Stimulated activated memory B cell treated with anti-CD40 and anti-IgM and Interleukin-4, amounts not matched to agents 10 μg/mL and 1 μg/mL and 100 μg/mL, for 72 hours (primary cell): ENCODE measurements at regions not wholly inside any gene's neighbourhood (a gene's known extent, or its start where the extent isn't known, plus 50 kb on each side); places are given as distances from the start of the nearest gene placed in this dataset.

Experiments
- ATAC-seq: fragments of 150-1000 bp; cut with Tn5 transposase; 2 replicates; pipeline ENCODE4 v1.10.0; 2021
- H3K27ac Mint-ChIP-seq: one replicate; pipeline ENCODE4 v1.8.0; 2022; ENCODE audit warnings: mild to moderate bottlenecking, mixed read lengths
- H3K27me3 Mint-ChIP-seq: one replicate; pipeline ENCODE4 v1.8.0; 2022; ENCODE audit warnings: mixed read lengths
- H3K36me3 Mint-ChIP-seq: one replicate; pipeline ENCODE4 v1.8.0; 2022; ENCODE audit warnings: mixed read lengths
- H3K4me1 Mint-ChIP-seq: one replicate; pipeline ENCODE4 v1.8.0; 2022; ENCODE audit warnings: mixed read lengths
- H3K4me3 Mint-ChIP-seq: one replicate; pipeline ENCODE4 v1.8.0; 2022; ENCODE audit warnings: mild to moderate bottlenecking, moderate library complexity, mixed read lengths
- H3K9me3 Mint-ChIP-seq: one replicate; pipeline ENCODE4 v1.8.0; 2022; ENCODE audit warnings: mixed read lengths

GRCh38 chr4:66357316-66357715 lies 687.0 kb upstream of the EPHA5 start:
- H3K36me3 Mint-ChIP-seq, result no peaks in the 10 kb centered on the region
- H3K27me3 Mint-ChIP-seq, result no peaks in the 10 kb centered on the region
- no peaks in the 10 kb centered on the region for H3K4me1 Mint-ChIP-seq
- no peak for ATAC-seq
- peaks cover 7% of the 10 kb centered on the region for H3K9me3 Mint-ChIP-seq
- H3K4me3 Mint-ChIP-seq, result no peak overlapping the region
- H3K27ac Mint-ChIP-seq, result no peak overlapping the region

- H3K27me3 Mint-ChIP-seq, result no peaks in the 10 kb centered on the region
- H3K4me1 Mint-ChIP-seq, result no peaks in the 10 kb centered on the region
- H3K4me3 Mint-ChIP-seq, result no peak overlapping the region
- peaks cover 9% of the 10 kb centered on the region for H3K9me3 Mint-ChIP-seq
- no peak for ATAC-seq
- H3K36me3 Mint-ChIP-seq, result no peaks in the 10 kb centered on the region
- H3K27ac Mint-ChIP-seq, result no peak overlapping the region
Measured at GRCh38 chr4:66355328-66355727, 685.0 kb upstream of the EPHA5 start.

GRCh38 chr4:66351761-66352160 lies 681.5 kb upstream of the EPHA5 start:
- no peak for ATAC-seq
- H3K4me1 Mint-ChIP-seq, result no peaks in the 10 kb centered on the region
- H3K4me3 Mint-ChIP-seq, result no peak overlapping the region
- H3K9me3 Mint-ChIP-seq, result peaks cover 13% of the 10 kb centered on the region
- no peaks in the 10 kb centered on the region for H3K36me3 Mint-ChIP-seq
- H3K27me3 Mint-ChIP-seq, result no peaks in the 10 kb centered on the region
- no peak overlapping the region for H3K27ac Mint-ChIP-seq

GRCh38 chr4:66340286-66340893 lies 670.1 kb upstream of the EPHA5 start:
- Mint-ChIP-seq H3K27ac (no peak overlapping the region), H3K27me3 (no peaks in the 10 kb centered on the region), H3K9me3 (no peaks in the 10 kb centered on the region), H3K4me3 (no peak overlapping the region), H3K4me1 (no peaks in the 10 kb centered on the region), H3K36me3 (no peaks in the 10 kb centered on the region)
- no peak for ATAC-seq

DNA sequence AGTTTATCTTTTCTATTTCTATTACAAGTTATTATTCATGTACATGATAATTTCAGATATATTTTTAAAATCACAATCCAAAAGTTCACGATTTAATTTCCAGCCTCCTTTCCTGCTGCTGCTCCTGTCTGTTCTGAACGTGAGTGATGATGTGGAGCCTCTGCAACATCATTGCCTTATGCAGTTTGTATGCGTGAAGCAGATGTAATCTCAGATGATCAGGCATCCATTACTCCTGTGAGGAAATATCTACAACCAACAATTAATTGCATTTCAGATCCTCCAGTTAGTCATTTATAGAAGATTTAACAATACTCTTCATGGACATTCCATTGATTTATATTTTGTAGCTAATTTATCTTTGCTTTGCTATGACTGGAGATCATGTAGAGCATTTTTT lies 668.7 kb upstream of the EPHA5 start:
- Mint-ChIP-seq H3K4me3 (no peak overlapping the region), H3K36me3 (no peaks in the 10 kb centered on the region), H3K9me3 (no peaks in the 10 kb centered on the region), H3K4me1 (no peaks in the 10 kb centered on the region), H3K27ac (no peak overlapping the region), H3K27me3 (no peaks in the 10 kb centered on the region)
- no peak for ATAC-seq

GRCh38 chr4:66331761-66332160 lies 661.5 kb upstream of the EPHA5 start:
- H3K27ac Mint-ChIP-seq, result no peak overlapping the region
- no peaks in the 10 kb centered on the region for H3K9me3 Mint-ChIP-seq
- H3K4me1 Mint-ChIP-seq, result no peaks in the 10 kb centered on the region
- H3K27me3 Mint-ChIP-seq, result no peaks in the 10 kb centered on the region
- no peak for ATAC-seq
- no peak overlapping the region for H3K4me3 Mint-ChIP-seq
- no peaks in the 10 kb centered on the region for H3K36me3 Mint-ChIP-seq

DNA sequence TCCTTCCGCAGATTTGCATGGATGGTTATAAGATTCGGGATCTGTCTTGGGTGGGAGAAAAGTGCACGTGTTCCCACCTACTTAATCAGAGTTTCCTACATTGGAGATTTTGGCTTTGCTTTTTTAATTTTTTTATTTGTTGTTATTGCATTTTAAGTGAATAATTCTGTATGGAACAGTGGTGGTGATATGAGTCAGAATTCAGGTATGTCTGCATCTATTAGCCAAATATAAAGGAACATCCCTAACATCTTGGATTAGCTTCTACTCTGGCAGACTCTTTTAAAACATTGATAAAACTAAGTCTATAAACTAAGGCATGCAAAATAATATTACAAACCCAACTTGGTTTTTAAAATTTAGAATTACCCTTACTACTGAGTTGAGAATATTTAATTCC lies 659.8 kb upstream of the EPHA5 start:
- Mint-ChIP-seq H3K4me1 (no peaks in the 10 kb centered on the region), H3K9me3 (no peaks in the 10 kb centered on the region), H3K27ac (no peak overlapping the region), H3K27me3 (no peaks in the 10 kb centered on the region), H3K4me3 (no peak overlapping the region), H3K36me3 (no peaks in the 10 kb centered on the region)
- ATAC-seq, result no peak

GRCh38 chr4:66328803-66329574 lies 658.7 kb upstream of the EPHA5 start:
- no peak overlapping the region for H3K4me3 Mint-ChIP-seq
- no peaks in the 10 kb centered on the region for H3K9me3 Mint-ChIP-seq
- no peak overlapping the region for H3K27ac Mint-ChIP-seq
- H3K4me1 Mint-ChIP-seq, result no peaks in the 10 kb centered on the region
- H3K27me3 Mint-ChIP-seq, result no peaks in the 10 kb centered on the region
- ATAC-seq, result no peak
- H3K36me3 Mint-ChIP-seq, result no peaks in the 10 kb centered on the region

DNA sequence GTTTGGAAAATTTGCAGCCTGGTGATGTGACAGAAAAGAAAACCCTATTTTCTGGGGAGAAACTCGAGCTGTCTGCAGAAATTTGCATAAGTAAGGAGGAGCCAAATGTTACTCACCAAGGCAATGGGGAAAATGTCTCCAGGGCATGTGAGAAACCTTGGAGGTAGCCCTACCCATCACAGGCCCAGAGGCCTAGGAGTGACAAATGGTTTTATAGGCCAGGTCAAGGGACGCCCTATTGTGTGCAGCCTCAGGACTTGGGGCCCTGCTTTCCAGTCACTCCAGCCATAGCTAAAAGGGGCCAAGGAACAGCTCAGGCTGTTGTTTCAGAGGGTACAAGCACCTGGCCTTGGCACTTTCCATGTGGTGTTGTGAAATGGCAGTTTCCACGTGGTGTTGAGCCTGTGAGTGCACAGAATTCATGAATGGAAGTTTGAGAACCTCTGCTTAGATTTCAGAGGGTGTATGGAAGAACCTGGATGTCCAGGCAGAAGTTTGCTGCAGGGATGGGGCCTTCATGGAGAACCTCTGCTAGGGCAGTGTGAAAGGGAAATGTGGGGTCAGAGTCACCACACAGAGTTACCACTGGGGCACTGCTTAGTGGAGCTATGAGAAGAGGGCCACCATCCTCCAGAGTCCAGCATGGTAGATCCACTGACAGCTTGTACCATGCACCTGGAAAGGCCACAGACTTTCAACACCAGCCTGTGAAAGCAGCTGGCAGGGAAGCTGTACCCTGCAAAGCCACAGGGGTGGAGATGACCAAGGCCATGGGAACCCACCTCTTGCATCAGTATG lies 637.6 kb upstream of the EPHA5 start:
- H3K4me3 Mint-ChIP-seq, result no peak overlapping the region
- H3K27me3 Mint-ChIP-seq, result no peaks in the 10 kb centered on the region
- ATAC-seq, result no peak
- H3K27ac Mint-ChIP-seq, result no peak overlapping the region
- no peaks in the 10 kb centered on the region for H3K4me1 Mint-ChIP-seq
- peaks cover 7% of the 10 kb centered on the region for H3K9me3 Mint-ChIP-seq
- H3K36me3 Mint-ChIP-seq, result no peaks in the 10 kb centered on the region

DNA sequence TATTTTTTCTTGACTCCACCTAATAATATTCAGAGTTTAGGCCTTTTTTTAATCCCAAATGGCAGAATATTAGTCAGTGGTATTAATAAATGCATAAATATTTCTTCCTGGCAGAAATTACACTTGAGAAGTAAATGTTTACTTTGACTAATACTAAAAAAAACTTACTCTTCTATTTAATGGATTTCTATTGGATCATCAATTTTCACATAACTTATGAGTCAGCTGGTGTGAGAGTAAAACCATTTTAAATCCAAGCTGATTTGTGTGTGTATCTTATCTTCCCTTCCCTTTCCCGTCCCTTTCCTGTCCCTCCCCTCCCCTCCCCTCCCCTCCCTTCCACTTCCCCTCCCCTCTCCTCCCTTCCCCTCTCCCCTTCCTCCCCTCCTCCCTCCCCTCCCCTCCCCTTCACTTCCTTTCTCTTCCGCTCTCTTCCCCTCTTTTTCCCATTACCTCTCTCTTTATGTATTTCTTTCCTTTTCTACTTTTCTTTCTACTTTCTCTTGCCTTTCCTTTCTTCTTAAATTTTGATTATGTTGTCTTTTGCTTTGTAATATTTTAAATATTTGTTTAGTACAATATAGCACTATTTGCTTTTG lies 630.1 kb upstream of the EPHA5 start:
- H3K4me1 Mint-ChIP-seq, result no peaks in the 10 kb centered on the region
- H3K4me3 Mint-ChIP-seq, result no peak overlapping the region
- H3K36me3 Mint-ChIP-seq, result no peaks in the 10 kb centered on the region
- ATAC-seq, result no peak
- no peaks in the 10 kb centered on the region for H3K27me3 Mint-ChIP-seq
- H3K27ac Mint-ChIP-seq, result no peak overlapping the region
- peaks cover 3% of the 10 kb centered on the region for H3K9me3 Mint-ChIP-seq

GRCh38 chr4:66298569-66298968 lies 628.3 kb upstream of the EPHA5 start:
- Mint-ChIP-seq H3K27ac (no peak overlapping the region), H3K4me3 (no peak overlapping the region), H3K4me1 (no peaks in the 10 kb centered on the region), H3K27me3 (no peaks in the 10 kb centered on the region), H3K36me3 (no peaks in the 10 kb centered on the region), H3K9me3 (peaks cover 7% of the 10 kb centered on the region)
- no peak for ATAC-seq

DNA sequence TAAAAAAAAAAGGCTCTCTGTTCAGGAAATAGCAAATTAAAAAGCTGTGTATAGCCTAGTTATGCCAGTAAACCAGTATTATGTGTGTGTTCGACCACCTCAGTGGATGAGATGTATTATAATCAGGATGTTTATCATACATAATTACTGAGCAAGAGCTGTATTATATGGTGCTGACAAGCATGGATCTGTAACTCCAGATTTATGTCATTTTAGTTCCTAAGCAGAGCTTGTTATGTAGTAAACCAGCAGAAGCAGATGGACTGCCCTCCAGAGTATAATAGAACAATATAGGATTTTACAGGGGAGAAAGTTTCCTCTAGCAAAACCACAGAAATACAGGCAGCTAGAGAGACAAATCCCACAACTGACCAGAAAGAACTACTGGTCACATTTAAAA lies 627.4 kb upstream of the EPHA5 start:
- Mint-ChIP-seq H3K27ac (no peak overlapping the region), H3K4me3 (no peak overlapping the region), H3K27me3 (no peaks in the 10 kb centered on the region), H3K4me1 (no peaks in the 10 kb centered on the region), H3K36me3 (no peaks in the 10 kb centered on the region), H3K9me3 (peaks cover 7% of the 10 kb centered on the region)
- ATAC-seq, result no peak

GRCh38 chr4:66294638-66295037 lies 624.3 kb upstream of the EPHA5 start:
- H3K9me3 Mint-ChIP-seq, result peaks cover 4% of the 10 kb centered on the region
- no peaks in the 10 kb centered on the region for H3K4me1 Mint-ChIP-seq
- no peak for ATAC-seq
- H3K27me3 Mint-ChIP-seq, result no peaks in the 10 kb centered on the region
- no peaks in the 10 kb centered on the region for H3K36me3 Mint-ChIP-seq
- H3K27ac Mint-ChIP-seq, result no peak overlapping the region
- no peak overlapping the region for H3K4me3 Mint-ChIP-seq

DNA sequence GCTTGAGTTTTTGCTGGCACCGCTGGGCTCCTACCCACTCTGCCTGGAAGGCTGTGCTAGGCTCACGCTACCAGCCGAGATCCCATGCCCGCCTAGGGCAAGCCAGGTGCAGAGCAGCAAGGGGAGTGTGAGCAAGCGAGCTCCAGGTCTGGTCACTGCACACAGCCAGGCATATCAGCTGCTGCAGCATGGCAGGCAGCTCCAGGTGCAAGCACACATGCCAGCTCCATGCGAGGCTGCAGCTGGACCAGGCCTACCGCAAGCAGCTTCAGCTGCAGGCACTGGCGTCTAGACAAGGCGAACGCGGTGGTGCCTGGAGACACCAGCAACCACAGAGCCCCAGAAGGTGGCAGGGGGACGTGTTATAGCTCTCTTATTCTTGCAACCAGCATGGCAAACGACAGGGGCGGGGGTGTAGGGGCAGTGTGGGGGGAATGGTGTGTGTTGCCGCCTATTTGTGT lies 614.7 kb upstream of the EPHA5 start:
- Mint-ChIP-seq H3K4me3 (no peak overlapping the region), H3K27ac (no peak overlapping the region), H3K36me3 (no peaks in the 10 kb centered on the region), H3K27me3 (no peaks in the 10 kb centered on the region), H3K9me3 (no peaks in the 10 kb centered on the region), H3K4me1 (no peaks in the 10 kb centered on the region)
- ATAC-seq, result peak; percentile 24

DNA sequence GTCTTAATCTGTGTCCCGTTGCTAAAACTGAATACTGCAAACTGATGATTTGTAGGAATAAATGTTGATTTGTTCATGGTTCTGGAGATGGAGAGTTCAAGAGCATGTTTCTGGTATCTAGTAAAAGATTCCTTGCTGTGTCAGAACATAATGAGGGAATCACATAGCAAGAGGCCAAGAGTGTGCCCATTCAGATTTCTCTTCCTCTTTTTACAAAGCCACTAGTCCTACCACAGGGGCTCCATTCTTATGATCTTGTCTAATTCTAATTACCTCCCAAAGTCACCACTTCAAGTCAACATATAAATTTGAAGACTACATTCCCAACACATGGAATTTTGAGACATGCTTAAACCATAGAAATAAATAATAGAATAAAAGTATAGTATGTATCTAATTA lies 608.8 kb upstream of the EPHA5 start:
- Mint-ChIP-seq H3K9me3 (peaks cover 4% of the 10 kb centered on the region), H3K27ac (no peak overlapping the region), H3K4me1 (no peaks in the 10 kb centered on the region), H3K27me3 (no peaks in the 10 kb centered on the region), H3K4me3 (no peak overlapping the region), H3K36me3 (no peaks in the 10 kb centered on the region)
- ATAC-seq, result no peak
